OCI-LY1 (cell line): ENCODE measurements at regions not wholly inside any gene's neighbourhood (a gene's known extent, or its start where the extent isn't known, plus 50 kb on each side); places are given as distances from the start of the nearest gene placed in this dataset.
A peak's percentile ranks its signal among the peaks of the same experiment; 100 is the strongest.

Experiments used
- H2AFZ ChIP-seq: fragments of 200-600 bp; sonication (generic), shearing (Covaris generic); 2 replicates; pipeline ENCODE4 v1.6.0; 2014; ENCODE audit warnings: antibody characterized with exemption, mild to moderate bottlenecking, low read length
- H3F3A ChIP-seq: fragments of 200-600 bp; sonication (generic), shearing (Covaris generic); 2 replicates; pipeline ENCODE4 v1.6.0; 2014; ENCODE audit warnings: mild to moderate bottlenecking, antibody characterized with exemption, low read length, moderate library complexity; ENCODE audit not compliant: insufficient read depth
- H3K27ac ChIP-seq: fragments of 200-600 bp; sonication (generic); 2 replicates; pipeline ENCODE4 v1.5.1; 2014; ENCODE audit warnings: low read length, mixed run types, mild to moderate bottlenecking, low read depth; ENCODE audit not compliant: poor library complexity, severe bottlenecking
- H3K27me3 ChIP-seq: fragments of 200-600 bp; sonication (generic); 2 replicates; pipeline ENCODE4 v1.6.0; 2014; ENCODE audit warnings: antibody characterized with exemption, mild to moderate bottlenecking, low read length, moderate library complexity; ENCODE audit not compliant: insufficient read depth
- H3K36me3 ChIP-seq: fragments of 200-600 bp; sonication (generic); 2 replicates; pipeline ENCODE4 v1.6.1; 2014; ENCODE audit warnings: mild to moderate bottlenecking, antibody characterized with exemption, low read length, moderate library complexity, mixed read lengths; ENCODE audit not compliant: insufficient read depth
- H3K4me1 ChIP-seq: fragments of 200-600 bp; sonication (generic); 2 replicates; pipeline ENCODE4 v1.5.1; 2014; ENCODE audit warnings: mild to moderate bottlenecking, low read length, moderate library complexity; ENCODE audit not compliant: insufficient read depth, severe bottlenecking
- H3K4me2 ChIP-seq: fragments of 200-600 bp; sonication (generic), shearing (Covaris generic); 2 replicates; pipeline ENCODE4 v1.6.1; 2014; ENCODE audit warnings: low read length
- H3K4me3 ChIP-seq: fragments of 200-600 bp; sonication (generic); 2 replicates; pipeline ENCODE4 v1.5.1; 2014; ENCODE audit warnings: low read length, low read depth, mild to moderate bottlenecking, mixed read lengths; ENCODE audit not compliant: poor library complexity, severe bottlenecking
- H3K79me2 ChIP-seq: fragments of 200-600 bp; shearing (Covaris generic); 2 replicates; pipeline ENCODE4 v1.6.1; 2016; ENCODE audit warnings: mixed run types, low read length, mixed read lengths; ENCODE audit not compliant: insufficient read depth
- H3K9ac ChIP-seq: fragments of 200-600 bp; sonication (generic), shearing (Covaris generic); 2 replicates; pipeline ENCODE4 v1.6.1; 2014; ENCODE audit warnings: mild to moderate bottlenecking, low read length, mixed read lengths
- H3K9me2 ChIP-seq: fragments of 200-600 bp; sonication (generic), shearing (Covaris generic); 2 replicates; pipeline ENCODE4 v1.6.1; 2014; ENCODE audit warnings: low read depth, mild to moderate bottlenecking, low read length, mixed read lengths
- H3K9me3 ChIP-seq: fragments of 200-600 bp; shearing (Covaris generic); 2 replicates; pipeline ENCODE4 v1.6.1; 2014; ENCODE audit warnings: low read length, mixed read lengths
- H4K20me1 ChIP-seq: fragments of 200-600 bp; sonication (generic), shearing (Covaris generic); 2 replicates; pipeline ENCODE4 v1.6.0; 2016; ENCODE audit warnings: mild to moderate bottlenecking, low read length; ENCODE audit not compliant: insufficient read depth
- EZH2 ChIP-seq: fragments of 200-600 bp; sonication (generic), shearing (Covaris generic); IDR thresholded peaks from 2 replicates; pipeline ENCODE4 v1.8.0; 2017; ENCODE audit warnings: borderline replicate concordance, mixed run types, mild to moderate bottlenecking, antibody characterized with exemption, low read length, moderate library complexity, mixed read lengths
- TF ChIP-seq, protein P1 (sequence below): fragments of 200-600 bp; sonication (generic), shearing (Covaris generic); IDR thresholded peaks from 2 replicates; pipeline ENCODE4 v1.5.1; 2017; ENCODE audit warnings: mild to moderate bottlenecking, antibody characterized with exemption, low read length, moderate library complexity, mixed read lengths

- H3K4me1 ChIP-seq: no peaks in the 10 kb centered on the region
- no peak overlapping the region for H3K4me2 ChIP-seq
- H4K20me1 ChIP-seq: no peaks in the 10 kb centered on the region
- H3K79me2 ChIP-seq: no peaks in the 10 kb centered on the region
- no peak for TF ChIP-seq EZH2
- TF ChIP-seq, protein P1, sequence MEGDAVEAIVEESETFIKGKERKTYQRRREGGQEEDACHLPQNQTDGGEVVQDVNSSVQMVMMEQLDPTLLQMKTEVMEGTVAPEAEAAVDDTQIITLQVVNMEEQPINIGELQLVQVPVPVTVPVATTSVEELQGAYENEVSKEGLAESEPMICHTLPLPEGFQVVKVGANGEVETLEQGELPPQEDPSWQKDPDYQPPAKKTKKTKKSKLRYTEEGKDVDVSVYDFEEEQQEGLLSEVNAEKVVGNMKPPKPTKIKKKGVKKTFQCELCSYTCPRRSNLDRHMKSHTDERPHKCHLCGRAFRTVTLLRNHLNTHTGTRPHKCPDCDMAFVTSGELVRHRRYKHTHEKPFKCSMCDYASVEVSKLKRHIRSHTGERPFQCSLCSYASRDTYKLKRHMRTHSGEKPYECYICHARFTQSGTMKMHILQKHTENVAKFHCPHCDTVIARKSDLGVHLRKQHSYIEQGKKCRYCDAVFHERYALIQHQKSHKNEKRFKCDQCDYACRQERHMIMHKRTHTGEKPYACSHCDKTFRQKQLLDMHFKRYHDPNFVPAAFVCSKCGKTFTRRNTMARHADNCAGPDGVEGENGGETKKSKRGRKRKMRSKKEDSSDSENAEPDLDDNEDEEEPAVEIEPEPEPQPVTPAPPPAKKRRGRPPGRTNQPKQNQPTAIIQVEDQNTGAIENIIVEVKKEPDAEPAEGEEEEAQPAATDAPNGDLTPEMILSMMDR: no peak
- no peak overlapping the region for H3K9ac ChIP-seq
- no peaks in the 10 kb centered on the region for H3K9me2 ChIP-seq
- no peaks in the 10 kb centered on the region for H3F3A ChIP-seq
- H3K27ac ChIP-seq: no peak overlapping the region
- H3K9me3 ChIP-seq: no peaks in the 10 kb centered on the region
- H3K27me3 ChIP-seq: no peaks in the 10 kb centered on the region
- no peaks in the 10 kb centered on the region for H3K36me3 ChIP-seq
- H2AFZ ChIP-seq: no peak overlapping the region
- H3K4me3 ChIP-seq: no peak overlapping the region
Observed at GRCh38 chr7:89761173-89761572, 393.1 kb upstream of the STEAP1 start.

DNA sequence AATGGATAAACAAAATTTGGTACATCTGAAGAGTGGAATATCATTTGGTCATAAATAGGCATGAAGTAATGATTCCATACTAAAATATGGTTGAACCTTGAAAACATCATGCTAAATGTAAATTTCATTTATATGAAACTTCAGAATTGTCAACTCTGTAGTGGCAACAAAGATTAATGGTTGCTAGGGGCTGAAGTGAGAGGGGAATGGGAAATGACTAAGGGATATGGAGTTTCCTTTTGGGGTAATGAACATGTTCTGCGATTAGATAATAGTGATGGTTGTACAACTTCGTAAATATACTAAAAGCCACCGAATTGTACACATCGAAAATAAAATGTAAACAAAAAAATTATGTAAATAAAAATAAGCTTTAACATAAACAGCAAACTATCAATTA is 384.1 kb upstream of the STEAP1 start:
- H3K4me2 ChIP-seq: no peak overlapping the region
- H2AFZ ChIP-seq: no peak overlapping the region
- no peaks in the 10 kb centered on the region for H4K20me1 ChIP-seq
- no peak overlapping the region for H3K9ac ChIP-seq
- H3K27me3 ChIP-seq: no peaks in the 10 kb centered on the region
- H3K4me3 ChIP-seq: no peak overlapping the region
- no peaks in the 10 kb centered on the region for H3F3A ChIP-seq
- no peaks in the 10 kb centered on the region for H3K9me2 ChIP-seq
- no peak for TF ChIP-seq EZH2
- TF ChIP-seq, protein P1: no peak
- H3K27ac ChIP-seq: no peak overlapping the region
- no peaks in the 10 kb centered on the region for H3K4me1 ChIP-seq
- H3K36me3 ChIP-seq: no peaks in the 10 kb centered on the region
- no peaks in the 10 kb centered on the region for H3K9me3 ChIP-seq
- H3K79me2 ChIP-seq: no peaks in the 10 kb centered on the region

DNA sequence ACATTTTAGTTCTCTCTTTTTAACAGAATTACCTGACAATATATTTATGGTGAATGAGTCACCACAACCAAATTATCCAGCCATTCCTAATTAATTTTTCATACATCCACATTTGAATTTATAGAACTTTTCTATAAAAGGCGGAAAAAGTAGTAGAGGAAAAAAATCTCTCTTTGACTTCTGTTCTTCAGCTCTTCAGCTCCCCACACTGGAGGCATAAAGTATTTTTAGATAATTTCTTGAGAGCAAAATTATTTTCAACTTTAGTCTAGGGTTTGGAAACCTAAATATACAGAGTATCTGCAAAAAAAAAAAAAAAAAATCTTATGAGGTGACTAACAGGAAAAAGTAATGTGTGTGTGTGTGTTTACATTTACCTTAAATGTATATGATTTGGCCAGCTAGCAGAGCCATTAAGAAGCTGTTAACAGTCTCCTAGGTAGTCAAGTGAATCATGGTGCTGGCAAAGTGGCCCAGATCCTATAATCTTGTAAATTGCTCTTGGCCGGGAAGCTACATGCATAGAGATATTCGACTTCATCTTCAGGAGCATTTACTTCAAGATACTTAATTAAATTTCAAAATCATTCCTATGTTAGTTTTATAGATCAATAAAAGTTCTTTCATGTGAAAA is 383.1 kb upstream of the STEAP1 start:
- H3K9me3 ChIP-seq: no peaks in the 10 kb centered on the region
- no peak overlapping the region for H3K4me2 ChIP-seq
- no peaks in the 10 kb centered on the region for H4K20me1 ChIP-seq
- H3K4me3 ChIP-seq: no peak overlapping the region
- no peaks in the 10 kb centered on the region for H3K4me1 ChIP-seq
- H3K27me3 ChIP-seq: no peaks in the 10 kb centered on the region
- no peak for TF ChIP-seq EZH2
- TF ChIP-seq, protein P1: peak; percentile 32; the same call in 1 of the 2 replicates
- no peaks in the 10 kb centered on the region for H3K36me3 ChIP-seq
- H3K27ac ChIP-seq: no peak overlapping the region
- H3K9me2 ChIP-seq: no peaks in the 10 kb centered on the region
- no peak overlapping the region for H2AFZ ChIP-seq
- H3K79me2 ChIP-seq: no peaks in the 10 kb centered on the region
- no peaks in the 10 kb centered on the region for H3F3A ChIP-seq
- no peak overlapping the region for H3K9ac ChIP-seq
